ENCODE measurements at regions not wholly inside any gene's neighbourhood (a gene's known extent, or its start where the extent isn't known, plus 50 kb on each side); places are given as distances from the start of the nearest gene placed in this dataset.

GRCh38 chr11:122418032-122418431 lies 237.5 kb upstream of the UBASH3B start:
- no peak for TF ChIP-seq CTCF (IDR thresholded peaks at IDR 0.05)
- TF ChIP-seq POLR2A (IDR thresholded peaks at IDR 0.05): no peak

Measured in stomach (tissue), 4 donors.